COR-L47 (cell line): ENCODE measurements at regions not wholly inside any gene's neighbourhood (a gene's known extent, or its start where the extent isn't known, plus 50 kb on each side); places are given as distances from the start of the nearest gene placed in this dataset.

Source experiments
- DNase-seq: peaks from one replicate; lab custom pipeline; 2025; lab: John Stamatoyannopoulos, UW

GRCh38 chr9:2448193-2448738 is 173.3 kb upstream of the VLDLR start:
- DNase-seq, result no peak

GRCh38 chr9:2453106-2453505 is 168.5 kb upstream of the VLDLR start:
- DNase-seq, result no peak

- no peak for DNase-seq
Measured at GRCh38 chr9:2453701-2454100, 167.9 kb upstream of the VLDLR start.

GRCh38 chr9:2459756-2460155 is 161.8 kb upstream of the VLDLR start:
- DNase-seq, result no peak

- no peak for DNase-seq
Measured at GRCh38 chr9:2461892-2462291, 159.7 kb upstream of the VLDLR start.

DNA sequence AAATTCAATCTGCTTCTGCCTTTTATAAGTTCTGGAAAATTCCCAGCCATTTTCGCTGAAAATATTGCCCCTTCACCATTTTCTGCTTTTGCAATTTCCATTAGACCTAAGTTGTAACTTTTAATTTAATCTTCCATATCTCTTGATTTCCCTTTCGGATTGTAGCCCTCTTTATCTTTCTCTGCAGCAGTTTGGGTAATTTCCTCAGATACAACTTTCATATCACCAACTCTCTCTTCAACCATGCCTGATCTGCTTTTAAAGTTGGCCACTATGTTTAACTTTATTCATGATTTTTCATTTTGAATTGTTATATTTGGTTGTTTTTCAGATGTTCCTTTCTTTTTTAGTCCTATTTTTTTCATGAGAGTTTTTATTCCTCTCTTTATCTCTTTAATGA is 157.0 kb upstream of the VLDLR start:
- DNase-seq, result no peak

DNA sequence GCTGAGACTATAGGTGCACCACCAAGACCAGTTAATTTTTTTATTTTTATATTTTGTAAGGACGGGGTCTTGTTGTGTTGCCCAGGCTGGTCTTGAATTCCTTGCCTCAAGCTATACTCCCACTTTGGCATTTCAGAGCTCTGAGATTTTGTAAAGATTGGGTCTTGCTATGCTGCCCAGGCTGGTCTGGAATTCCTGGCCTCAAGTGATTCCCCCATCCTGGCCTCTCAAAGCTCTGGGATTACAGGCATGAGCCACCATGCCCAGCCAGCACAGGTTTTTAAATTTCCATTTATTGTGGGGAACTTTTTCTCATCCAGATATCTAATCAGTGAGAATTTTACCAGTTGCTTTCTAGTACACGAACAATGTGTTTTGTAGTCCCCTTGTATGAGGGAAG is 156.1 kb upstream of the VLDLR start:
- DNase-seq, result no peak

DNA sequence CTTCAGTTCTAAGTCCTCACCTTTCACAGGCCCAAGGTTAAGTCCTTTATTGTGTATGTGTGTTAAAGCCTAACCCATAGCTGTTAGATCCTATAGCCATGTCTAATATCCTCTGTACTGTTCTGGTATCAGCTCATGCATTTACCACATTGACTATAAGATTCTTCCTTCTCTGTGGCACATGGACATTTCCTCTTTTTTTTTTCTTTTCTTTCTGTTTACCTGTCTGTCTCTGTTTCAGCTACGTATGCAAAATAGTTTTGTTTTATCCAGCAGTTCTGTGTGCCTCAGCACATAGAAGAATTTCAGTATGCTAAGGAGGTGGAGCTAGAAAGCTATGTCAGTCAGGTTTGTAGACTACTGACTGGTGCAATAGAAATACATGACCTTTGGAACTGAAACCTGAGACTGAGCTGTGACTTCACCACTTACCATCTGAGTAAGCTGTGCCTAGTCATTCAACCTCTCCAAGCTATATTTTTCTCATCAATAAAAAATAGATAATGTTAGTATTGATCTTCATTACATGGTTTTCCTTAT is 155.6 kb upstream of the VLDLR start:
- DNase-seq, result no peak

- no peak for DNase-seq
Measured at GRCh38 chr9:2466703-2467102, 154.9 kb upstream of the VLDLR start.

DNA sequence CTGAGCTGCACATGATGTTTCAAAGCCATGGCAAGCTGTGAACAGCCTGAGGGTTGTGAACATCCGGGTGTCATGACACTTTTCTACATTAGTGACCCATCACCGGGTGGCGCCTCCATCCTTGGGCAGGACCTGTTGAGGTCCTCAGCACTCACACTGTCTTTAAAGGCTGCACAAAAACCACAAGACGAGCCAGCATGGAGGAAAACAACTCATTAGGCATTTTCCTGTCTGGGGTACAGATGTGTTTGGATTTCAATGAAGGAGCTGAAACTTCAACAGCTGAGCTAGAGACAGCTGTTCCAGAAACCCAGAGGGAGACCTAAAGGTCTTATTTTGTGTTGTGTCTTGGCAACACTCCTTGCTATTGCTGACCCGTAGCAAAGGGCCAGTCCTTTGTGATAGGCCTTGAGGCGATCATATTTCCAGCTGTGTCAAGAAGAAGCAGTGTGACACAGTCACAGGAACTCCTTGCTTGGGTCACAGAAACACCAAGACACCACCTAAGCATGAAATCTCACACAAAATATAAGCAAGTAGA is 151.8 kb upstream of the VLDLR start:
- DNase-seq, result peak; percentile 25

DNA sequence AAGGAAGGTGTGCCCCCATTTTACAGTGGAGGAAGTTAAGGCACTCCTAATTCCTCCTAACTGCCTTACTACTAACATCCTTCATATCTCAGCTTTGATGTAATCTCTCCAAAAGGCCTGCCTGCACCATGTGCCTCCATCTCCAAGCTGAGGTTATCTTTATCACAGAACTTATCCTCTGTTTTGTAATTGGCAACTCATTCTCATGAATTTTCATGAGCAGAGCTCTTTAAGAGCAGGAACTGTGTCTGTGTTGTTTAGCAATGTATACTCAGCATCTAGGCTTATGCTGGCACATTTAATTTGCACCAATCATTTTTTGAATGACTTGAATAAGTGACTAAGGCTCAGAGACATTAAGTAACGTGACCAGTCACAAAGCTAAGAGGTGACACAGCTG is 147.9 kb upstream of the VLDLR start:
- no peak for DNase-seq

- DNase-seq, result no peak
Measured at GRCh38 chr9:2477755-2478154, 143.8 kb upstream of the VLDLR start.

GRCh38 chr9:2478421-2478820 is 143.2 kb upstream of the VLDLR start:
- DNase-seq, result no peak

GRCh38 chr9:2479056-2479565 is 142.5 kb upstream of the VLDLR start:
- DNase-seq, result no peak

DNA sequence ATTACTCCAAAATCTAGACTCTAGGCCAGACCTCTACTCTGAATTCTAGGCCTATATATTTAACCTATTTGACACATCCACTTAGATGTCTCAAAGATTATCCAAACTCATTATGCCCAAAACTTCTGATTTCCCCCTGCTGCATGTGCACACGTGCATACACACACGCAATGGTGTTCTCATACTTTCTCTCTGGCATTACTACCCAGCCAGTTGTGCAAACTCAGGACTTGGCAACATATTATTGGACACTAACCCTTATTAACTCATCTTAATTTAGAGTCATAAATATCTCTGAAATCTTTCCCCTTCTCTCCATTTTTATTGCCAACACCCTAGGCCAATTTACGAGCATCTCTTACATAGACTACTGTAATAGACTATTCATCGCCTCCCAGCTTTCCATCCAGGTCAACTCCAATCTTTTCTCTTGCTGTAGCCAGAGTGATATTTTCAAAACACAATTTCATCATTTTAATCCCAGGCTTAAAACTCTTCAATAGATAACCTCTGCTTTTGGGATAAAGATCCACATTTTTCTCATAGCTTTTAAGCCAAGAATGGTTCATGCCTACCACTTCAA is 141.2 kb upstream of the VLDLR start:
- no peak for DNase-seq

DNA sequence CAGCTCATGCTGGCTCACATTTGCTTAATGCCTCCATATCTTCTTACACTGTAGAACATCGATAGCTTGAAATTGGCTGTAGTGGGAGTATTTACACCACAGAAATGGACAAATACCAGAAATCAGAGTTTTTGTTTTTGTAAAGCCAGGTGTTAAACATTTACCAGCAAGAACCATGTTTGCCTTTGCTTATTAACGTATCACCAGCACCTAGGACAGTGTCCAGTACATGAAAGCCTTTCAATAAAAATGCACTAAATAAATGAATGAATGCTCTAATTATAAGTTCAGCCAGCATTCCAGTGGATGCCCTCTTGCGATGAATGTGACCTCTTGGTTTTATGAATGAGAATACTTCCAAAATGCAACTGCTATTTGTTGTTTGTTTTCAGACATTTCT is 140.4 kb upstream of the VLDLR start:
- no peak for DNase-seq

GRCh38 chr9:2486988-2487387 is 134.6 kb upstream of the VLDLR start:
- DNase-seq, result no peak

GRCh38 chr9:2489838-2490314 is 131.7 kb upstream of the VLDLR start:
- DNase-seq, result no peak

- no peak for DNase-seq
Measured at GRCh38 chr9:2492161-2492560, 129.4 kb upstream of the VLDLR start.

DNA sequence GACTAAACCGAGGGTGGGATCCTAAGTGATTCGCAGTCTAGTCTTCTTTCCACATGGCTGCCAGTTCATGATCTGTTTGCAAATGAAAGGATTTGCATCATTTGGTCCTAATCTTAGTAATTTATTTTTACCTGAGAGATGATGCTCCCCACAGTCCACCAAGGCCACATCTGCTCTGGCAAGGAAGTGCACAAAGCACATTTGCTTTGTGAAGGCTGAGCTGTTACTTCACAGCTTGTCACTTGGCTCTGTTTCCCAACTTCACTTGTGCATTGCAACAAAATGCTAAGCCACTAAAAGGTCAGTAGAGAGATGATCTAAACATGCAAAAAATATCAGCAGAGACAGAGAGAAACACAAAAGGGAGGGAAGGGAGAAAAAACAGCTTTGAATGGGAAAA is 128.5 kb upstream of the VLDLR start:
- no peak for DNase-seq

DNA sequence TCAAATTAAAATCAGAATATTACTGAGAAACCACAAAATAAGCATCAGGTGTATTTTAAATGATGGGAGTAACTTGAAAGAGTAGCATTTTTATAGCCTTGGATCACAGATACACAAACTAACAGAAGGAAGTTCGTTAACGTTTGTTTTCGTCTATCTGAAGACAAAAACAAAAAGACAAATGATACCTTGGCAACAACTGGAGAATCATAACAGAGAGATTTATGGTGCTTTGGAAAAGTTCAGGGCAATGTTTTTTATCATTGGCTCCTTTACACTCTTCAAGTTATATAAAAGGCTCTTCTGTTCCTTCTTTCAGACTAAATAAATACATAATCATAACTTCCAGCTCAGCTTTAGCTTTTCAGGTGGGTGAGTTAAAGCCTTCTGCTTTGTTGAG is 128.1 kb upstream of the VLDLR start:
- DNase-seq, result no peak

DNA sequence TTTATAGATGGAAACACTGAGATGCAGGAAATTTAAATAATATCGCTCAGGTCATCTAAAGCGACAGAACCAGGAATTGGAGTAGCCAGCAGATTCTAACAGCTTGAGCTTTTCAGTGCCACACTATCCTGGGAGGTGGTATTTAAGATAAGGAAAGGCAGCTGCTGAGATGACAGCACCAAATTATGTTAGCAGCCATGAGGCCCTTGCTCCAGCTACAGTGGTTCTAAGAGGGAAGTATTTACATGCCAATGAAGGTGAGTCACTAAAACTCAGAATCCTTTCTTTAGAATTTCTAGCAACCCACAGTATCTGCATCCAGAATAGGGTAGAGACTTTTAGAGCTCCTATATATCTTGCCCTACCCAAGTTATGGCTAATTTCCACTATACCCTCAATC is 127.0 kb upstream of the VLDLR start:
- no peak for DNase-seq

DNA sequence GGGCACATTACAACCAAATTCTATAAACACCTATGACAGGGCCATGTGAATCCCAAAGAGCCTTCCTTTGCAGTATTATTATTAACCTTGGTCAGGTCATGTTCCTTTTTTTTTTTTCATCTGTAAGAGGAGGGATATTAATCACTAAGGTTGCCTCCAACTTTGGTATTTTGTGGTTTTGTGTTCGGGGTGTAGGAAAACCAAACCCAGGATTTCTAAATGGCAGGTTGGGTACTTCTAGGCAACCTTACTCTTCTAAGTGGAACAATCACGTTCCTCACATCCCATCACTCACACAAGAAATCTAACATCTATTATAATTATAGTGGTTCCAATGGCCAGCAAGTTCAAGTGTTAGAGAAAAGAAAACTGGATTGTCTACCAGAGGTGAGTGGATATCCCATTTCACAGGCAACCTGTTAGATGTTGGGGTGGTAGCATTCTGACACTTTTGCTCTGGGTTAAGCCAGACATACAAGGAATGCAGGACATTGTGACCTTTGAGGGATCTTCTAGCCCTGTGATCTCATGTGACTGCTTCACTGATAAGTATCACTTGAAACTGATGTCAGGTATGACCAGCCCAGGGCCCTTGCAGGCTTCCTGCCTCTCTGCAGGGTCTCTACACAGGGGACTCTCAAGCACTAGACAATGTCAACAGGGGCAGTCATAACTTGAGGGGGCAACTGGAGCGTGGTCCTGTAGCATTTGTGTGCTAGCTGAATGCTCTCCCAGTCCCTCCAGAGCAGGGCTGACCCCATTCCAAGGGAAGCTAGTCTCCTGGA is 126.2 kb upstream of the VLDLR start:
- no peak for DNase-seq
